HEK293 (cell line): ENCODE measurements at regions not wholly inside any gene's neighbourhood (a gene's known extent, or its start where the extent isn't known, plus 50 kb on each side); places are given as distances from the start of the nearest gene placed in this dataset.

ENCODE experiments used
- KLF16 ChIP-seq: fragments of 450-650 bp; formaldehyde crosslinking; IDR thresholded peaks from 2 replicates; pipeline ENCODE4 v1.5.1; 2017; ENCODE audit warnings: missing biosample characterization, missing genetic modification characterization
- TCF7L2 ChIP-seq: IDR thresholded peaks from 2 replicates; pipeline ENCODE4 v1.6.1; 2011; ENCODE audit warnings: low read depth, mild to moderate bottlenecking, inconsistent platforms, low read length, moderate library complexity, borderline replicate concordance
- ZNF248 ChIP-seq: fragments of 450-650 bp; formaldehyde crosslinking; IDR thresholded peaks from 2 replicates; pipeline ENCODE4 v1.5.1; 2017; ENCODE audit warnings: missing biosample characterization, missing genetic modification characterization
- TF ChIP-seq, protein P1 (sequence below): fragments of 450-650 bp; formaldehyde crosslinking; IDR thresholded peaks from 2 replicates; pipeline ENCODE4 v1.5.1; 2016; ENCODE audit warnings: missing biosample characterization, missing genetic modification characterization
- TF ChIP-seq, protein P2 (sequence below): fragments of 450-650 bp; formaldehyde crosslinking; IDR thresholded peaks from 2 replicates; pipeline ENCODE4 v1.5.1; 2016; ENCODE audit warnings: missing biosample characterization, missing genetic modification characterization

DNA sequence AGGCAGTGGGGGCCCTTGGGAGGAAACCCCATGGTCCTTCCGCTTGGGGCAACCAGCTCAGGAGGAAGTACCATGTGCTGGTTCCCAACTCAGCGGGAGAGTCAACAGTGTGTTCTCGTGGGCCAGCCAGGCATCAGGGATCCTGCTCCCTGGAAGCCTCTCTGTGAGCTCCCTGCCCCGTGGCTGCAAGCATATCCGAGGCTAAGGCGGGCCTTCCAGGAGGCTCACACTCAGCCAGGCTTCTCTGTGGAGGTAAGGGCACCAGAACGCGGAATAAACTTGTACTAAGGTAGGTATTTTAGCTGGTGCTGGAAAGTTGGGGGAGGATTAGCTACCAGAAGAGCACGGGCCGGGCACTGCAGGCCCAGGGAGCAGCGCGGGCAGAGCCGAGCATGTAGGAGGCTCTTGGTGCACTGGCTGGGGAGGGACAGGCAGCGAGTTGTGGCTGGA is 74.7 kb upstream of the POU3F1 start:
- no peak for TF ChIP-seq KLF16 (tag by site-specific recombination)
- TF ChIP-seq TCF7L2: no peak
- TF ChIP-seq, protein P1, sequence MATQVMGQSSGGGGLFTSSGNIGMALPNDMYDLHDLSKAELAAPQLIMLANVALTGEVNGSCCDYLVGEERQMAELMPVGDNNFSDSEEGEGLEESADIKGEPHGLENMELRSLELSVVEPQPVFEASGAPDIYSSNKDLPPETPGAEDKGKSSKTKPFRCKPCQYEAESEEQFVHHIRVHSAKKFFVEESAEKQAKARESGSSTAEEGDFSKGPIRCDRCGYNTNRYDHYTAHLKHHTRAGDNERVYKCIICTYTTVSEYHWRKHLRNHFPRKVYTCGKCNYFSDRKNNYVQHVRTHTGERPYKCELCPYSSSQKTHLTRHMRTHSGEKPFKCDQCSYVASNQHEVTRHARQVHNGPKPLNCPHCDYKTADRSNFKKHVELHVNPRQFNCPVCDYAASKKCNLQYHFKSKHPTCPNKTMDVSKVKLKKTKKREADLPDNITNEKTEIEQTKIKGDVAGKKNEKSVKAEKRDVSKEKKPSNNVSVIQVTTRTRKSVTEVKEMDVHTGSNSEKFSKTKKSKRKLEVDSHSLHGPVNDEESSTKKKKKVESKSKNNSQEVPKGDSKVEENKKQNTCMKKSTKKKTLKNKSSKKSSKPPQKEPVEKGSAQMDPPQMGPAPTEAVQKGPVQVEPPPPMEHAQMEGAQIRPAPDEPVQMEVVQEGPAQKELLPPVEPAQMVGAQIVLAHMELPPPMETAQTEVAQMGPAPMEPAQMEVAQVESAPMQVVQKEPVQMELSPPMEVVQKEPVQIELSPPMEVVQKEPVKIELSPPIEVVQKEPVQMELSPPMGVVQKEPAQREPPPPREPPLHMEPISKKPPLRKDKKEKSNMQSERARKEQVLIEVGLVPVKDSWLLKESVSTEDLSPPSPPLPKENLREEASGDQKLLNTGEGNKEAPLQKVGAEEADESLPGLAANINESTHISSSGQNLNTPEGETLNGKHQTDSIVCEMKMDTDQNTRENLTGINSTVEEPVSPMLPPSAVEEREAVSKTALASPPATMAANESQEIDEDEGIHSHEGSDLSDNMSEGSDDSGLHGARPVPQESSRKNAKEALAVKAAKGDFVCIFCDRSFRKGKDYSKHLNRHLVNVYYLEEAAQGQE (tag by site-specific recombination): no peak
- TF ChIP-seq, protein P2, sequence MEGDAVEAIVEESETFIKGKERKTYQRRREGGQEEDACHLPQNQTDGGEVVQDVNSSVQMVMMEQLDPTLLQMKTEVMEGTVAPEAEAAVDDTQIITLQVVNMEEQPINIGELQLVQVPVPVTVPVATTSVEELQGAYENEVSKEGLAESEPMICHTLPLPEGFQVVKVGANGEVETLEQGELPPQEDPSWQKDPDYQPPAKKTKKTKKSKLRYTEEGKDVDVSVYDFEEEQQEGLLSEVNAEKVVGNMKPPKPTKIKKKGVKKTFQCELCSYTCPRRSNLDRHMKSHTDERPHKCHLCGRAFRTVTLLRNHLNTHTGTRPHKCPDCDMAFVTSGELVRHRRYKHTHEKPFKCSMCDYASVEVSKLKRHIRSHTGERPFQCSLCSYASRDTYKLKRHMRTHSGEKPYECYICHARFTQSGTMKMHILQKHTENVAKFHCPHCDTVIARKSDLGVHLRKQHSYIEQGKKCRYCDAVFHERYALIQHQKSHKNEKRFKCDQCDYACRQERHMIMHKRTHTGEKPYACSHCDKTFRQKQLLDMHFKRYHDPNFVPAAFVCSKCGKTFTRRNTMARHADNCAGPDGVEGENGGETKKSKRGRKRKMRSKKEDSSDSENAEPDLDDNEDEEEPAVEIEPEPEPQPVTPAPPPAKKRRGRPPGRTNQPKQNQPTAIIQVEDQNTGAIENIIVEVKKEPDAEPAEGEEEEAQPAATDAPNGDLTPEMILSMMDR: no peak
- no peak for TF ChIP-seq ZNF248 (tag by site-specific recombination)
